ENCODE measurements at regions not wholly inside any gene's neighbourhood (a gene's known extent, or its start where the extent isn't known, plus 50 kb on each side); places are given as distances from the start of the nearest gene placed in this dataset.

GRCh38 chr5:110951373-110951791 is 120.1 kb upstream of the TSLP start:
- TF ChIP-seq CTCF (IDR thresholded peaks at IDR 0.05; ENCODE audit: low read depth, low read length), result no peak
- H3K27me3 ChIP-seq, result peaks cover 8% of the 10 kb centered on the region
- DNase-seq, result no peak
- no peaks in the 10 kb centered on the region for H3K9me3 ChIP-seq
- no peak overlapping the region for H3K4me3 ChIP-seq (ENCODE audit: low read depth, low read length)
- no peaks in the 10 kb centered on the region for H3K4me1 ChIP-seq
- H3K36me3 ChIP-seq, result no peaks in the 10 kb centered on the region

DNA sequence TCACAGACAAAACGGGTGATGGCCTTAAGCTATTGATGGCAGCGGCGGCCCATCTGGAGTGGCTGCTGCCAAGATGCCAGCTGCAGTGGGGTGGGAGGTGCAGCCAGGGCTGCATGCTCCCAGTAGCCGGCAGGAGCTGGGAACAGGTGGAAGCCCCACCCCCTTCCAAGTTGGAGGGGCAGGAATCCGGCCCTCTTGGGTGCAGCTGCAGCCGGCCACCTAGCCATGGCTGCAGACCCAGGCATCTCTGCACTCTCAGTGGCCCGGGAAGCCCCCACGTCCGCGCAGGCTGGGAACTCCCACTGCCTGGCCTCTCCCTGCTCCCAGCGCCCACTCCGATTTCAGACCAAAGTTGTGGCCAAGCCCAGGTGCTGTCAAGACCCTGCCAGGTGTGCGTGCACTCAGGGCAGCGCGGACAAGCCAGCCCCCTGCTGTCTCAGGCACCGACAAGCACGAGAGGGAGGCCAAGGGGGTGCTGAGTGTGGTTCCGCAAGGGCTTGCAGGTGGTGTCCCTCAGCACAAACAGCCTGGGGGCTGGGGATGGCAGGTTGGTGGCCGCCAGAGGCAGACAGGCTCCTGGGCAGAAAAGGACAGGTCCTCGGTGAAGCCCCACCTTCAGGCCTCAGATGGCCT is 115.1 kb upstream of the TSLP start:
- Histone ChIP-seq H3K4me1 (no peaks in the 10 kb centered on the region), H3K4me3 (ENCODE audit: low read depth, low read length) (no peak overlapping the region), H3K27me3 (peaks cover 3% of the 10 kb centered on the region; the same call in 1 of the 2 replicates), H3K36me3 (no peaks in the 10 kb centered on the region), H3K9me3 (no peaks in the 10 kb centered on the region)
- no peak for TF ChIP-seq CTCF (IDR thresholded peaks at IDR 0.05; ENCODE audit: low read depth, low read length)
- no peak for DNase-seq

DNA sequence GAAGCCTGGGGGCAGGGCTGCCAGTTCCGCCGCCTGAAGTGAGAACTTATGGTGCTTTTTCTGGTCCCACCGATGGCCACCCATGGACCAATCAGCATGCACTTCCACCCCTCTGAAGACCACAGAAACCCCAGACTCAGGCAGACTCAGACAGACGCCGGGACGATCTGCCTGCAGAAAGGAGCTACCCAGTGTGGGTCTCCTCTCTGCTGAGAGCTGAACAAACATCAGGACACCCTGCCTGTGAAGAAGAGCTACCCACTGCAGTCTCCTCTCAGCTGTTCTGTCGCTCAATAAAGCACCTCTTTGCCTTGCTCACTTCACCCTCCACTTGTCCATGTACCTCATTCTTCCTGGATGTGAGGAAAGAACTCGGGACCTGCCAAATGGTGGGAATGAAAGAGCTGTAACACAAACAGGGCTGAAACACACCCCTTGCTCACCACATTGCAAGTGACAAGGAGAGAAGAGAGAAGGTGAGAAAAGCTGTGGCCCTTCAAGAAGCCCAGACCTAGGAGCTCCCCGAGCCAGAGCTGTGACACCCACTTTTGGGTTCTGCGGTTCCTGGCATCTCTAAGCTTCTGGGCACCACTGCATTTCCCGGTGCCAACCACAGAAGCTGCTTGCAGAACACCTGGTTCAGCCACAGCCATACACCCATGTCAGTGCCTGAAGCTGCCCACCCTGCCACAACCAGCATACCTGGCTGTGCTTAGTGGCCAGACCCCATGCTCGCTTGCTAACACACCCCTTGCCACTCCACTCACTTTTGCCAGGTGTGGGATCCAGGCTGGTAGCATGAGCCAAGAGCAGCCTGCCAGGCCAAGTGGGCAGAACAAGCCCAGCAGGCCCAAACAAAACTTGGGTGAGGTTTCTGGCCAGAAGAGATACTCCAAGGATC is 114.3 kb upstream of the TSLP start:
- TF ChIP-seq CTCF (IDR thresholded peaks at IDR 0.05; ENCODE audit: low read depth, low read length), result no peak
- no peak for DNase-seq
- Histone ChIP-seq H3K27me3 (0 out of 2 replicates have a peak, but pooled peaks cover 3% of the 10 kb centered on the region), H3K4me3 (ENCODE audit: low read depth, low read length) (no peak overlapping the region), H3K9me3 (no peaks in the 10 kb centered on the region), H3K4me1 (no peaks in the 10 kb centered on the region), H3K36me3 (no peaks in the 10 kb centered on the region)

GRCh38 chr5:110957934-110958333 is 113.6 kb upstream of the TSLP start:
- no peaks in the 10 kb centered on the region for H3K36me3 ChIP-seq
- no peaks in the 10 kb centered on the region for H3K27me3 ChIP-seq
- no peaks in the 10 kb centered on the region for H3K9me3 ChIP-seq
- DNase-seq, result no peak
- TF ChIP-seq CTCF (IDR thresholded peaks at IDR 0.05; ENCODE audit: low read depth, low read length), result no peak
- H3K4me1 ChIP-seq, result no peaks in the 10 kb centered on the region
- no peak overlapping the region for H3K4me3 ChIP-seq (ENCODE audit: low read depth, low read length)

DNA sequence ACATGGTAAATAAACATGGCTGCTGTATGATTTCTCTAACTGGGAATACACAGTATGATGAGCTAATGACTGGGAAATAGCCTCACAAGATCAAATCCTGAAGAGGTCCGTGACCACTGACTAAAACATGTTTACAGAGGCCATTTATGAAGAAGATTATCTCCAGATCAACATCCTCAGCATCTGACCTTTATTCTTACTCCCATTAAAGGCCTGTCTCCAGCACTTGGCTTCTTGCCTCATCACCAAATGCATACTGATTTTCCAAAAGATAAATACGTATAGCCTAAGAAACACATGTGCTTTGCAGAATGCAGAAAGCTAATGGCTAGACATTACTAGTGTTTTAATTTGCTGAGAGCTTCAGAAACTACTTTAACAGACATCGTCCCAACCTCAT is 108.0 kb upstream of the TSLP start:
- Histone ChIP-seq H3K9me3 (no peaks in the 10 kb centered on the region), H3K4me3 (ENCODE audit: low read depth, low read length) (no peak overlapping the region), H3K36me3 (no peaks in the 10 kb centered on the region), H3K27me3 (no peaks in the 10 kb centered on the region), H3K4me1 (no peaks in the 10 kb centered on the region)
- no peak for DNase-seq
- TF ChIP-seq CTCF (IDR thresholded peaks at IDR 0.05; ENCODE audit: low read depth, low read length), result no peak
